Epithelial cell of proximal tubule (primary cell): ENCODE measurements at regions not wholly inside any gene's neighbourhood (a gene's known extent, or its start where the extent isn't known, plus 50 kb on each side); places are given as distances from the start of the nearest gene placed in this dataset.

Experiments
- DNase-seq: peaks from one replicate; pipeline ENCODE4 v3.0.0-alpha.2; 2011; ENCODE audit warnings: low read depth
- H3K4me3 ChIP-seq: 2 replicates; pipeline ENCODE4 v1.5.1; 2011; ENCODE audit warnings: low read depth, mild to moderate bottlenecking, low read length
- CTCF ChIP-seq: conservative IDR thresholded peaks from 2 replicates; pipeline ENCODE4 v1.5.1; 2012; ENCODE audit warnings: low read depth, mild to moderate bottlenecking, low read length

GRCh38 chr3:94654096-94654495 lies 591.2 kb downstream of the NSUN3 start:
- DNase-seq = no peak
- TF ChIP-seq CTCF = no peak
- no peak overlapping the region for H3K4me3 ChIP-seq

- TF ChIP-seq CTCF = no peak
- H3K4me3 ChIP-seq = no peak overlapping the region
- no peak for DNase-seq
Measured at GRCh38 chr3:94665922-94666321, 603.1 kb downstream of the NSUN3 start.

- no peak for TF ChIP-seq CTCF
- H3K4me3 ChIP-seq = no peak overlapping the region
- no peak for DNase-seq
Measured at GRCh38 chr3:94671078-94671477, 608.2 kb downstream of the NSUN3 start.

- no peak for DNase-seq
- no peak for TF ChIP-seq CTCF
- H3K4me3 ChIP-seq = no peak overlapping the region
Measured at GRCh38 chr3:94673876-94674275, 611.0 kb downstream of the NSUN3 start.

- TF ChIP-seq CTCF = no peak
- DNase-seq = no peak
Measured at GRCh38 chr3:94686208-94686607, 623.3 kb downstream of the NSUN3 start.

GRCh38 chr3:94693997-94694640 lies 631.3 kb downstream of the NSUN3 start:
- no peak for DNase-seq
- TF ChIP-seq CTCF = no peak
- no peak overlapping the region for H3K4me3 ChIP-seq

More at GRCh38 chr3:94686208-94686607, 623.3 kb downstream of the NSUN3 start:
- no peak overlapping the region for H3K4me3 ChIP-seq

GRCh38 chr3:94694894-94695293 lies 632.0 kb downstream of the NSUN3 start:
- no peak for TF ChIP-seq CTCF
- no peak overlapping the region for H3K4me3 ChIP-seq
- DNase-seq = peak; percentile 12
